ENCODE measurements at regions not wholly inside any gene's neighbourhood (a gene's known extent, or its start where the extent isn't known, plus 50 kb on each side); places are given as distances from the start of the nearest gene placed in this dataset.
A peak's percentile ranks its signal among the peaks of the same experiment; 100 is the strongest.

DNA sequence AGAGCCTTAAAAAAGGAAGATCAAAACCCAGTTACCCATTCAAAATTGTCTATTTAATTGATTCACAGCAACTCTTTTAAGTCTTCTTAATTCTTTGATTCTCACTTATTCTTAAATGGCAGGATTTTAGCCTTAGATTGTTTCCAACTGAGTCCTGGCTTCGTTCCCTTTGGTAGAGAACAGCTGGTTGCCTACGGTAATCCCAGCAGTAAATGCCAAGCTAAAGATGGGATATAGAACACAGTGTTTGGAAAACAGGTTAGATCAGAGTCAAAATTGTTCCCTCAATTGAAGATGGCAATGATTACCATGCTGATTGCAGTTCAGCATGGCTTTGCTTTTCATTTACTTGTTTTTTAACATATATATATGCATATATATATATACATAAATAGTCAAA is 300.9 kb downstream of the PYDC2 start:
- TF ChIP-seq EZH2 (IDR thresholded peaks at IDR 0.05; ENCODE audit: insufficient read depth, low read length): no peak
- TF ChIP-seq, protein P1, sequence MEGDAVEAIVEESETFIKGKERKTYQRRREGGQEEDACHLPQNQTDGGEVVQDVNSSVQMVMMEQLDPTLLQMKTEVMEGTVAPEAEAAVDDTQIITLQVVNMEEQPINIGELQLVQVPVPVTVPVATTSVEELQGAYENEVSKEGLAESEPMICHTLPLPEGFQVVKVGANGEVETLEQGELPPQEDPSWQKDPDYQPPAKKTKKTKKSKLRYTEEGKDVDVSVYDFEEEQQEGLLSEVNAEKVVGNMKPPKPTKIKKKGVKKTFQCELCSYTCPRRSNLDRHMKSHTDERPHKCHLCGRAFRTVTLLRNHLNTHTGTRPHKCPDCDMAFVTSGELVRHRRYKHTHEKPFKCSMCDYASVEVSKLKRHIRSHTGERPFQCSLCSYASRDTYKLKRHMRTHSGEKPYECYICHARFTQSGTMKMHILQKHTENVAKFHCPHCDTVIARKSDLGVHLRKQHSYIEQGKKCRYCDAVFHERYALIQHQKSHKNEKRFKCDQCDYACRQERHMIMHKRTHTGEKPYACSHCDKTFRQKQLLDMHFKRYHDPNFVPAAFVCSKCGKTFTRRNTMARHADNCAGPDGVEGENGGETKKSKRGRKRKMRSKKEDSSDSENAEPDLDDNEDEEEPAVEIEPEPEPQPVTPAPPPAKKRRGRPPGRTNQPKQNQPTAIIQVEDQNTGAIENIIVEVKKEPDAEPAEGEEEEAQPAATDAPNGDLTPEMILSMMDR (IDR thresholded peaks at IDR 0.05; ENCODE audit: insufficient read depth, low read depth, low read length): no peak
- Mint-ChIP-seq H3K27me3 (ENCODE audit: low read depth, unreplicated experiment) (no peaks in the 10 kb centered on the region), H3K9me3 (ENCODE audit: unreplicated experiment) (peaks cover 2% of the 10 kb centered on the region), H3K36me3 (ENCODE audit: low read depth, unreplicated experiment) (no peaks in the 10 kb centered on the region), H3K27ac (ENCODE audit: unreplicated experiment) (peak overlapping the region; percentile 89), H3K4me1 (ENCODE audit: low read depth, unreplicated experiment) (peaks cover 12% of the 10 kb centered on the region), H3K4me3 (ENCODE audit: unreplicated experiment) (no peak overlapping the region)
- DNase-seq (ENCODE audit: low read depth) (no peak), FAIRE-seq (no peak)
- no peaks in the 10 kb centered on the region for H3K27me3 ChIP-seq (ENCODE audit: insufficient read depth, low read length)
- peaks cover 5% of the 10 kb centered on the region for H3K4me1 ChIP-seq (ENCODE audit: insufficient read depth, low read length)
- H3K4me2 ChIP-seq (ENCODE audit: low read length): peak overlapping the region; percentile 41
- peak overlapping the region; percentile 55 for H2AFZ ChIP-seq (ENCODE audit: low read depth, low read length)
- no peaks in the 10 kb centered on the region for H3K9me3 ChIP-seq (ENCODE audit: insufficient read depth, low read depth, low read length)
- no peak overlapping the region for H3K4me3 ChIP-seq (ENCODE audit: insufficient read depth, low read depth, low read length)
- no peaks in the 10 kb centered on the region for H4K20me1 ChIP-seq (ENCODE audit: insufficient read depth, low read length)
- no peak overlapping the region for H3K9ac ChIP-seq (ENCODE audit: low read length)
- H3K36me3 ChIP-seq (ENCODE audit: insufficient read depth, low read length): no peaks in the 10 kb centered on the region
- H3K27ac ChIP-seq (ENCODE audit: low read depth, low read length): peak overlapping the region; percentile 76
- no peaks in the 10 kb centered on the region for H3K79me2 ChIP-seq (ENCODE audit: insufficient read depth, low read length)

GRCh38 chr3:191762323-191762960 is 301.5 kb downstream of the PYDC2 start:
- H3K27ac ChIP-seq (ENCODE audit: low read depth, low read length): peak overlapping the region; percentile 76
- peak overlapping the region; percentile 94 for H3K27ac Mint-ChIP-seq (ENCODE audit: unreplicated experiment)
- no peak for TF ChIP-seq EZH2 (IDR thresholded peaks at IDR 0.05; ENCODE audit: insufficient read depth, low read length)
- TF ChIP-seq, protein P1 (IDR thresholded peaks at IDR 0.05; ENCODE audit: insufficient read depth, low read depth, low read length): no peak
- H3K4me1 Mint-ChIP-seq (ENCODE audit: low read depth, unreplicated experiment): peaks cover 12% of the 10 kb centered on the region
- H3K36me3 ChIP-seq (ENCODE audit: insufficient read depth, low read length): no peaks in the 10 kb centered on the region
- H3K27me3 Mint-ChIP-seq (ENCODE audit: low read depth, unreplicated experiment): no peaks in the 10 kb centered on the region
- peak overlapping the region; percentile 83 for H3K4me2 ChIP-seq (ENCODE audit: low read length)
- peaks cover 2% of the 10 kb centered on the region for H3K9me3 Mint-ChIP-seq (ENCODE audit: unreplicated experiment)
- H3K9me3 ChIP-seq (ENCODE audit: insufficient read depth, low read depth, low read length): no peaks in the 10 kb centered on the region
- H4K20me1 ChIP-seq (ENCODE audit: insufficient read depth, low read length): no peaks in the 10 kb centered on the region
- no peaks in the 10 kb centered on the region for H3K79me2 ChIP-seq (ENCODE audit: insufficient read depth, low read length)
- H3K4me3 ChIP-seq (ENCODE audit: insufficient read depth, low read depth, low read length): peak overlapping the region; percentile 45
- H3K36me3 Mint-ChIP-seq (ENCODE audit: low read depth, unreplicated experiment): no peaks in the 10 kb centered on the region
- no peak overlapping the region for H3K4me3 Mint-ChIP-seq (ENCODE audit: unreplicated experiment)
- DNase-seq (ENCODE audit: low read depth) (peak; percentile 93), FAIRE-seq (no peak)
- peaks cover 5% of the 10 kb centered on the region for H3K4me1 ChIP-seq (ENCODE audit: insufficient read depth, low read length)
- peak overlapping the region; percentile 52 for H2AFZ ChIP-seq (ENCODE audit: low read depth, low read length)
- H3K9ac ChIP-seq (ENCODE audit: low read length): peak overlapping the region; percentile 52
- no peaks in the 10 kb centered on the region for H3K27me3 ChIP-seq (ENCODE audit: insufficient read depth, low read length)

GRCh38 chr3:191768421-191768820 is 307.5 kb downstream of the PYDC2 start:
- no peaks in the 10 kb centered on the region for H3K36me3 Mint-ChIP-seq (ENCODE audit: low read depth, unreplicated experiment)
- no peak overlapping the region for H2AFZ ChIP-seq (ENCODE audit: low read depth, low read length)
- H3K27ac Mint-ChIP-seq (ENCODE audit: unreplicated experiment): no peak overlapping the region
- no peaks in the 10 kb centered on the region for H3K9me3 ChIP-seq (ENCODE audit: insufficient read depth, low read depth, low read length)
- no peak overlapping the region for H3K4me3 Mint-ChIP-seq (ENCODE audit: unreplicated experiment)
- H3K4me1 ChIP-seq (ENCODE audit: insufficient read depth, low read length): no peaks in the 10 kb centered on the region
- H3K4me3 ChIP-seq (ENCODE audit: insufficient read depth, low read depth, low read length): no peak overlapping the region
- H3K79me2 ChIP-seq (ENCODE audit: insufficient read depth, low read length): no peaks in the 10 kb centered on the region
- H3K4me2 ChIP-seq (ENCODE audit: low read length): no peak overlapping the region
- TF ChIP-seq, protein P1 (IDR thresholded peaks at IDR 0.05; ENCODE audit: insufficient read depth, low read depth, low read length): no peak
- no peak for TF ChIP-seq EZH2 (IDR thresholded peaks at IDR 0.05; ENCODE audit: insufficient read depth, low read length)
- no peaks in the 10 kb centered on the region for H3K27me3 Mint-ChIP-seq (ENCODE audit: low read depth, unreplicated experiment)
- no peaks in the 10 kb centered on the region for H4K20me1 ChIP-seq (ENCODE audit: insufficient read depth, low read length)
- FAIRE-seq (no peak), DNase-seq (ENCODE audit: low read depth) (no peak)
- H3K27ac ChIP-seq (ENCODE audit: low read depth, low read length): no peak overlapping the region
- H3K9me3 Mint-ChIP-seq (ENCODE audit: unreplicated experiment): peaks cover 5% of the 10 kb centered on the region
- no peaks in the 10 kb centered on the region for H3K36me3 ChIP-seq (ENCODE audit: insufficient read depth, low read length)
- H3K9ac ChIP-seq (ENCODE audit: low read length): no peak overlapping the region
- H3K27me3 ChIP-seq (ENCODE audit: insufficient read depth, low read length): no peaks in the 10 kb centered on the region
- peaks cover 17% of the 10 kb centered on the region for H3K4me1 Mint-ChIP-seq (ENCODE audit: low read depth, unreplicated experiment)
